ENCODE measurements at regions not wholly inside any gene's neighbourhood (a gene's known extent, or its start where the extent isn't known, plus 50 kb on each side); places are given as distances from the start of the nearest gene placed in this dataset.

- no peak for DNase-seq
- H3K4me2 ChIP-seq (ENCODE audit: insufficient read depth, low read length) = no peak overlapping the region
- no peaks in the 10 kb centered on the region; the same call in 1 of the 2 replicates for H4K20me1 ChIP-seq (ENCODE audit: insufficient read depth, low read length)
- TF ChIP-seq EZH2 (IDR thresholded peaks at IDR 0.05; ENCODE audit: borderline replicate concordance, low read depth, low read length, severe bottlenecking) (no peak), CTCF (IDR thresholded peaks at IDR 0.05; ENCODE audit: borderline replicate concordance, extremely low read depth, low read length, poor library complexity, severe bottlenecking) (no peak)
- no peaks in the 10 kb centered on the region for H3K4me1 ChIP-seq (ENCODE audit: insufficient read depth, low read length)
- no peaks in the 10 kb centered on the region for H3K27me3 ChIP-seq (ENCODE audit: insufficient read depth, low read length, poor library complexity)
- H3K27ac ChIP-seq (ENCODE audit: low read length) = no peak overlapping the region
- H3K36me3 ChIP-seq (ENCODE audit: insufficient read depth, low read length) = no peaks in the 10 kb centered on the region
- H3K79me2 ChIP-seq (ENCODE audit: insufficient read depth, low read length) = no peaks in the 10 kb centered on the region
- no peak for ATAC-seq (ENCODE audit: insufficient read depth, low read depth)
- H3K9ac ChIP-seq (ENCODE audit: low read depth, low read length) = no peak overlapping the region
- no peak overlapping the region for H3K4me3 ChIP-seq (ENCODE audit: low read depth in 1 of 2, low read length in 2 of 2)
- H3K9me3 ChIP-seq (ENCODE audit: insufficient read depth, low read length, severe bottlenecking) = no peaks in the 10 kb centered on the region
- no peak overlapping the region for H2AFZ ChIP-seq (ENCODE audit: low read depth, low read length)
These were observed 77.5 kb upstream of the INSIG1 start for GRCh38 chr7:155219947-155220769.

DNA sequence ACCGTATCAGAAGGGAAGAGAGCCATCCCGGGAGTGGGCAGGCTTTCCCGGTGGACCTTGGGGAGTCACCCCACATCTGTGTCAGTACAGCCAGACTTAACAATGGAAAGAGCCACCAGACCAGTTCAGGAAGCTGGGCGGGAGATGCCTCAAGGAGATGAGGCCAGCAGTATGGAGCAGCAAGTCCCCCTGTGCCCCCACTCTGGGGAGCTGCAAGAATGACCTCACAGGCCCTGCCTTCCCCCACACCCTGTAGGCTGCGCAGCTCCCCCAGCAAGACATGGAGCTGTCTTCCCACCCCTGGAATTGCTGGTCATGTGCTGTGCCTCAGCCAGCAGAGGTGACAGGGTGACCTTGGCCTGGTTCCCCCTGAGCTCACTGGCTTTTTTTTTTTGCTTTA lies 76.8 kb upstream of the INSIG1 start:
- Histone ChIP-seq H3K9me3 (ENCODE audit: insufficient read depth, low read length, severe bottlenecking) (no peaks in the 10 kb centered on the region), H3K79me2 (ENCODE audit: insufficient read depth, low read length) (no peaks in the 10 kb centered on the region), H3K4me1 (ENCODE audit: insufficient read depth, low read length) (no peaks in the 10 kb centered on the region), H3K4me3 (ENCODE audit: low read depth in 1 of 2, low read length in 2 of 2) (no peak overlapping the region), H2AFZ (ENCODE audit: low read depth, low read length) (no peak overlapping the region), H3K27me3 (ENCODE audit: insufficient read depth, low read length, poor library complexity) (no peaks in the 10 kb centered on the region), H3K9ac (ENCODE audit: low read depth, low read length) (no peak overlapping the region), H3K27ac (ENCODE audit: low read length) (no peak overlapping the region), H3K36me3 (ENCODE audit: insufficient read depth, low read length) (no peaks in the 10 kb centered on the region), H3K4me2 (ENCODE audit: insufficient read depth, low read length) (no peak overlapping the region), H4K20me1 (ENCODE audit: insufficient read depth, low read length) (no peaks in the 10 kb centered on the region; the same call in 1 of the 2 replicates)
- no peak for DNase-seq
- TF ChIP-seq EZH2 (IDR thresholded peaks at IDR 0.05; ENCODE audit: borderline replicate concordance, low read depth, low read length, severe bottlenecking) = no peak
- TF ChIP-seq CTCF (IDR thresholded peaks at IDR 0.05; ENCODE audit: borderline replicate concordance, extremely low read depth, low read length, poor library complexity, severe bottlenecking) = no peak
- ATAC-seq (ENCODE audit: insufficient read depth, low read depth) = no peak

GRCh38 chr7:155221547-155221946 lies 76.1 kb upstream of the INSIG1 start:
- no peak overlapping the region for H3K27ac ChIP-seq (ENCODE audit: low read length)
- no peak overlapping the region for H3K9ac ChIP-seq (ENCODE audit: low read depth, low read length)
- H3K79me2 ChIP-seq (ENCODE audit: insufficient read depth, low read length) = no peaks in the 10 kb centered on the region
- H3K4me1 ChIP-seq (ENCODE audit: insufficient read depth, low read length) = no peaks in the 10 kb centered on the region
- no peak overlapping the region for H3K4me2 ChIP-seq (ENCODE audit: insufficient read depth, low read length)
- H2AFZ ChIP-seq (ENCODE audit: low read depth, low read length) = no peak overlapping the region
- TF ChIP-seq CTCF (IDR thresholded peaks at IDR 0.05; ENCODE audit: borderline replicate concordance, extremely low read depth, low read length, poor library complexity, severe bottlenecking) (no peak), EZH2 (IDR thresholded peaks at IDR 0.05; ENCODE audit: borderline replicate concordance, low read depth, low read length, severe bottlenecking) (no peak)
- H3K9me3 ChIP-seq (ENCODE audit: insufficient read depth, low read length, severe bottlenecking) = no peaks in the 10 kb centered on the region
- H3K27me3 ChIP-seq (ENCODE audit: insufficient read depth, low read length, poor library complexity) = no peaks in the 10 kb centered on the region
- H4K20me1 ChIP-seq (ENCODE audit: insufficient read depth, low read length) = no peaks in the 10 kb centered on the region; the same call in 1 of the 2 replicates
- ATAC-seq (ENCODE audit: insufficient read depth, low read depth) (no peak), DNase-seq (no peak)
- H3K36me3 ChIP-seq (ENCODE audit: insufficient read depth, low read length) = no peaks in the 10 kb centered on the region
- no peak overlapping the region for H3K4me3 ChIP-seq (ENCODE audit: low read depth in 1 of 2, low read length in 2 of 2)
